Activated effector memory CD4-positive, alpha-beta T cell treated with Interleukin-2 at 50 U/mL for 16 hours (primary cell): ENCODE measurements at regions not wholly inside any gene's neighbourhood (a gene's known extent, or its start where the extent isn't known, plus 50 kb on each side); places are given as distances from the start of the nearest gene placed in this dataset.
"Not testable (repeated sequence)": the region's sequence is repeated elsewhere in the genome, so short reads cannot be mapped to it uniquely, and the experiment has no call there.

Experiments used
- DNase-seq: peaks from one replicate; pipeline ENCODE4 v3.0.0-alpha.2; 2020

DNA sequence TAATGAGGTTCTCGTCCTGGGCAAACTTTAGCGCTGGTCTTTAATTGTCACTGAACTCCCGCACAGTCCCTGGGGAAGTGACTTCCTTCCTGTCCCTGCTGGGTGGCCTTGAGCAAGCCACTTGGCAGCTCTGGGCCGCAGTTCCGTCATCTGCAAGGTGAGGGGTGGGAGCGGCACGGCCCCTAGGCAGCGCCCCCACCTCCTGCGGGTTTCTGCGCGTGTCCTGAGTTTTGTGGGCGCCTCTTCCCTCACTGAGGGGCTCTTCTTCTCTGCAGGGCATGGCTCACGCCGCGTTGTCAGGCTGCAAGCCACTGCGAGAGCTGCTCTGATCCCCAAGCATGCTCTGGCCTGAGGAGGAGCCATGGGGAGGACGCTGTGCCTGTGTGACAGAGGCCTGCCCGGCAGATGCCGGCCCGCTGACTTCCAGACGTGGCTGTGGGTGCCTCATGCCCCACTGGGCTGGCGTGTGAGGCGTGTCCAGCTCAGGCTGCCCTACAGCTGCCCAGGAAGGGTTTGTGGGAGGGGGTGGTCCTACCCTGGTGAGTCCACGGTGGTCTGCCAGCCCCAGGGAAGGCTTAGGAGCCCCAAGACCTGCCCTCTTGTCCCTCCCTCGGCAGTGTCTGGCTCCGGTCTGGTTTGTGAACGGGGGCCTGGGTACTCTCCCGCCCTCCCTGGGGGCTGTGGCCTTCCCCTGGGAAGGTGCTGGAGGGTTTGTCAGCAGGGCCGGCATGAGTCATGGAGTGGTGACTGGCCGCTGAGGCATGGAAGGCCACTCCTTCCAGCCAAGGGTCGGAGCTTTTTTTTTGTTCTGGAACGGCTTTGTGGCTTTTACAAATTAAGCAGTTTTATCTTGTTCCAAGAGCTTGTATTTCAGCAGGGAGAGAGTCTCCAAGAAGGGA lies 182.0 kb downstream of the SEC14L1 start:
- no peak for DNase-seq

- no peak for DNase-seq
Measured at GRCh38 chr17:77323413-77324171, 182.8 kb downstream of the SEC14L1 start.

GRCh38 chr17:77324227-77324626 lies 183.5 kb downstream of the SEC14L1 start:
- DNase-seq: no peak

DNA sequence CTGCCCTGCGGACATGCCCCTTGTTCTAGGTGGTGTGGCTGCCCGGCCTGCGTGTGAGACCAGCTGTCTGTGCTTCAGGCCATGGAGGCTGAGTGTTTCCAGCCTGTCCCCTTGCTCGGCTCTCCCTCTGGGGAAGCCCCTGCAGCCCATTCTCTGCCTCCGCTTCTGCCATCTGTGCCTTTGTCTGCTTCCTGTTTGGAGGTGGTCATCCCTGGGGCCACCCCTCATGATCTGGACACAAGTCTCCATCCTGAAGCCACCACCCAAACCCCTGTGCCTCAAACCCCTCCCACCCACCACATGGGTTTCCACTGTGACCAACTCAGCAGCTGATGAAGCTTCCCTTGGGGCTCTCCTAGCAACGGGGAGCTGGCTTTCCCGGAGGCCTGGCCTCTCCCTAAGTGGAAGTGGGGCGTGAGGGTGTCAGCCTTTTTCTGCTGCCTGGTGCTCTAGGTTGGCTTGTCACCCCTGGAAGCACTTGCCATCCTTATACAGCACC lies 184.9 kb downstream of the SEC14L1 start:
- no peak for DNase-seq

DNA sequence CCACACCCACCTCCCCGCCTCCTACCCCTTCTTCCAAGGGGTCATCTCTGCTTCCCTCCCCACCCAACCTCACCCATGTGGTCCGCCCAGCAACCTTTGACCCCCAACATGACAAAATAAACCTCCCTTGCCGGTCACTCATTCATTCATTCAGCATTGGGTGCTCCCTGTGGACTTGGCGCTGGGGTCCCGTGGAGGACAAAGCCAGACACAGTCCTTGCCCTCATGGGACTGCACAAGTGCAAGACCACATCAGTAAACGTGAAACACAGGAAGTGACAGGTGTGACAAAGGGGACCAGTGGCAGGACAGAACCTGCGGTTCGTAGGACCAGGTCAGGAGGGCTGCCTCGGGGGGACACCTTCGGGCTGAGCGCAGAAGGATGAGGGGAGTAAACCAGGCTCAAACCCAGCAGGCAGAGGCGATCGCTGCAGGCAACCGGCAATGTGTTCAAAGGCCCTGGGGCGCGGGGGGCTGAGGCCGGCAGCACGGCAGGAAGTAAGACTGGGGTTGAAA lies 185.4 kb downstream of the SEC14L1 start:
- no peak for DNase-seq

DNA sequence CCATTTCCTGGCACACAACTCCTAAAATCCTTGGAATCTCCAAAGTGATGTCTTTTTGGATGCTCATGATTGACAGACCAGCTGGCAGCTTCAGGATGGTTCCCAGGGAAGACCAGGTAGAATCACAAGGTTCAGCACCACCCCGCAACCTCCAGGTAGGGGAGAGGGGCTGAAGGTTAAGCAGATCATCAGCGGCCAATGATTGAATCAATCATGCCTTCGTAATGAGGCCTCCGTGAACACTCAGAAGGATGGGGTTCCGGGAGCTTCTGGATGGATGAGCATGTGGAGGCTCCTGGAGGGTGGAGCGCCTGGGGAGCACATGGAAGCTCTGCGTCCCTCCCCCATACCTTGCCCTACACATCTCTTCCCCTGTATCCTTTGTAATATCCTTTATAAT lies 185.9 kb downstream of the SEC14L1 start:
- DNase-seq: no peak

DNA sequence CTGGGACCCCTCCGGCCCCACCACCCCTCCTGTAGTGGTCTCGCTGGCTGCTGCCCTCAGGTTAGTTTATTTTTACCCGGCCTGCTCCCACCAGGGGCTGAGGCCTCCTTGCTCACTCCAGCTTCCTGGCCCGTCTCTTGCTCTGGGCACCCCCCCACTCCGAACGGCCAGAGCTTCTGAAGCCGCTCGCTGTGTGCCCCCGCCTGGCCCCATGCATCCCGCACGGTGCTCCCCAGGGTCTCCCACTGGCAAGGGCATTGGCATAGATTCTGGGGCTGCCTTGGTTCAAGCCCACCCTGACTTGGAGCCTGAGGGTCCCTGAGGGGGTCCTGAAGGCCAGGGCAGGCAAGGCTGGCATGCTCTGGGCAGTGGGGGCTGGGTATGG lies 186.4 kb downstream of the SEC14L1 start:
- DNase-seq: no peak

DNA sequence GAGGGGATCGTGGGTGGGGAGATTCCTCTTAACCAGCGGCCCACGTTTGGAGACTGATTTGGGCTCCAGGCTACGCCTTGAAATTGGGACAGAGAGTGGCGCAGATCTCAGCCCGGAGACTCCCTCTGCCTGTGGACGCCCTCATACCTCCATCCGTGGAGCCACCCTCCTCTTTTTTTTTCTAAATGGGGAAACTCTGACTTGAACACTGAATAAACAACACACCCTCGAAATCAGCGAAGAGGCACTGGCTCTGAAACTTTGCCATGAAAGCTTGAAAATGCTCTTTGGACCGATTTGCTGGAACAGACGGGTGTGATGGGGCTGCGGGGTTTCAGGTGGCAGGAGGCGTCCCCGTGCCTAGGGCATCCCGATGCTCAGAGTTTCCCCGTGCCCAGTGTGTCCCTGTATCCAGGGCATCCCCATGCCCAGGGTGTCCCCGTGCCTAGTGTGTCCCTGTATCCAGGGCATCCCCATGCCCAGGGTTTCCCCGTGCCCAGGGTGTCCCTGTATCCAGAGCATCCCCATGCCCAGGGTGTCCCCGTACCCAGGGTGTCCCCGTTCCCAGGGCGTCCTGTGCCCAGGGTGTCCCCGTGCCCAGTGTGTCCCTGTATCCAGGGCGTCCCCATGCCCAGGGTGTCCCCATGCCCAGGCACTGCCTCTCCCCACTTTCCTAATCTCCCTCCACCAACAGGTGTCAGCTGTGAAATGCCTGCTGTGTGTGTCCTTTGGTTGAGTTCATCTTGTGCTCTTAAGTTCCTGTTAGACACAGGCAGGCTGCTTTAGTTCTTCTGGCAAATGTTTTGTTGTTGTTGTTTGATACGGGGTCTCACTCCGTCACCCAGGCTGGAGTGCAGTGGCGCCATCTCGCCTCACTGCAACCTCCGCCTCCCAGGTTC lies 187.0 kb downstream of the SEC14L1 start:
- DNase-seq: no peak

GRCh38 chr17:77328823-77329740 lies 188.3 kb downstream of the SEC14L1 start:
- DNase-seq: no peak

GRCh38 chr17:77329741-77330531 lies 189.2 kb downstream of the SEC14L1 start:
- DNase-seq: no peak

GRCh38 chr17:77330602-77331081 lies 189.9 kb downstream of the SEC14L1 start:
- no peak for DNase-seq

GRCh38 chr17:77331301-77331864 lies 190.6 kb downstream of the SEC14L1 start:
- peak; percentile 92 for DNase-seq

- DNase-seq: peak; percentile 39
Measured at GRCh38 chr17:77332034-77332971, 191.5 kb downstream of the SEC14L1 start.

DNA sequence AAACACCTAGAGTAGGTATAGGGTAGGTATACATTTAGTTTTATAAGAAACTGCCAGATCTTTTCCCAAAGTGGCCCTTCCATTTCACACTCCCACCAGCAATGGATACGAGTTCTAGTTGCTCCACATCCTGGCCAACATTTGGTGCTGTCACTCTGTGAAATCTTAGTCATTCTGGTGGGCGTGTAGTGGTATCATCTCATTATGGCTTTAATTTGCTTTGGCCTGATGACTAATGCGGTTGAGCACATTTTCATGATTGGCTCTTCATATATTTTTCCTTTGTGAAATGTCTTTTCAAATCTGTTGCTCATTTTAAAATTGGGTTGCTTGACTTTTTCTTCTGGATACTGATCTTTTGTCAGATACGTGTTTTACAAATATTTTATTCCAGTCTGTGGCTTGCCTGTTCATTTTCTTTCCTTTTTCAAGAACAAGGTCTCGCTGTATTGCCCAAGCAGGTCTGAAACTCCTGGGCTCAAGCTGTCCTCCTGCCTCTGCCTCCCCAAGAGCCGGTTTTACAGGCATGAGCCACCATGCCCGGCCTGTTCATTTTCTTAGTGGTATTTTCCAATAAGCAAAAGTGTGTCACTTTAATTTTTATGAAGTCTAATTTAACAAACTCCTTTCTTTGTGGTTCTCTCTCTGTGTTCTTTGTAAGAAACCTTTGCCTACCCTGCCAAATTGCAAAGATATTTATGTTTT lies 192.4 kb downstream of the SEC14L1 start:
- no peak for DNase-seq

GRCh38 chr17:77337150-77337549 lies 196.4 kb downstream of the SEC14L1 start:
- DNase-seq: no peak

GRCh38 chr17:77341069-77341541 lies 200.3 kb downstream of the SEC14L1 start:
- no peak for DNase-seq

GRCh38 chr17:77342656-77342990 lies 201.9 kb downstream of the SEC14L1 start:
- not testable (repeated sequence) for DNase-seq
